Uterus (tissue), 2 donors: ENCODE measurements at regions not wholly inside any gene's neighbourhood (a gene's known extent, or its start where the extent isn't known, plus 50 kb on each side); places are given as distances from the start of the nearest gene placed in this dataset.

Experiments used
- CTCF ChIP-seq, 4 experiments: fragments of 200-600 bp in 2 of 4; fragments of 450-650 bp in 2 of 4; sonication (generic) in 2 of 4; IDR thresholded peaks; one replicate each; pipeline ENCODE4 v1.5.1; 2016 to 2019; ENCODE audit warnings: antibody characterized with exemption in 4 of 4, mild to moderate bottlenecking in 2 of 4, moderate library complexity in 1 of 4
- POLR2A ChIP-seq, 2 donors: fragments of 450-650 bp; IDR thresholded peaks; one replicate each; pipeline ENCODE4 v1.6.1; 2016; ENCODE audit warnings: antibody characterized with exemption in 2 of 2, mild to moderate bottlenecking in 1 of 2, moderate library complexity in 1 of 2

- TF ChIP-seq CTCF (IDR thresholded peaks at IDR 0.05) (no peak), POLR2A (IDR thresholded peaks at IDR 0.05) (no peak)
Measured at GRCh38 chr3:31438742-31439141, 94.0 kb upstream of the STT3B start.
